ENCODE measurements at regions not wholly inside any gene's neighbourhood (a gene's known extent, or its start where the extent isn't known, plus 50 kb on each side); places are given as distances from the start of the nearest gene placed in this dataset.
"Not testable (repeated sequence)": the region's sequence is repeated elsewhere in the genome, so short reads cannot be mapped to it uniquely, and the experiment has no call there.

DNA sequence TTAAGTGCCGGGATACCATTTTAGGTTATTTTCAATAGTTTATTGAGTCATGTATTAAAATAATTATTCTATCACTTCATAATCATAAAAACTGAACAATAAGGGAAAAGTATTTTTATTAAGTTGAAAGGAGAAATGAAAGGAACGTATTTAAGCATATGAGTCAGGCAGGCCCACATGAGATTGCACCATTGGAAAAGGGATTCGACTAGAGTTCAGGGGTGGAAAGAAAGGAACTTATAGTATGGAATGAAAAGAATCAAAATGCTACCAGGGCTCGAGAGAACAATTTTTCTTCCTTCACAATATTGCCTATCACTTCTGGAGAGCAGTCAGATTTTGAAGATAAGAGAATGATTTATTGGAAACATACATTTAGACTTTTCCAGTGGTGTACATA is 516.5 kb upstream of the NETO1 start:
- H3K27ac ChIP-seq (ENCODE audit: low read length) = no peak overlapping the region
- H3K27me3 ChIP-seq (ENCODE audit: control insufficient read depth, insufficient read depth, low read length) = no peaks in the 10 kb centered on the region

GRCh38 chr18:73381699-73382036 is 513.9 kb upstream of the NETO1 start:
- H3K27me3 ChIP-seq (ENCODE audit: control insufficient read depth, insufficient read depth, low read length) = no peaks in the 10 kb centered on the region
- no peak overlapping the region for H3K27ac ChIP-seq (ENCODE audit: low read length)
- H3K9ac ChIP-seq (ENCODE audit: low read length) = no peak overlapping the region
- H3K36me3 ChIP-seq (ENCODE audit: control insufficient read depth, low read depth, low read length) = no peaks in the 10 kb centered on the region
- no peaks in the 10 kb centered on the region for H3K9me3 ChIP-seq (ENCODE audit: control insufficient read depth, low read depth, low read length)
- no peaks in the 10 kb centered on the region for H3K4me1 ChIP-seq (ENCODE audit: control insufficient read depth, low read depth, low read length)
- H3K4me3 ChIP-seq (ENCODE audit: low read length) = no peak overlapping the region

More for the DNA sequence above, 516.5 kb upstream of the NETO1 start:
- Histone ChIP-seq H3K9me3 (ENCODE audit: control insufficient read depth, low read depth, low read length) (no peaks in the 10 kb centered on the region), H3K4me1 (ENCODE audit: control insufficient read depth, low read depth, low read length) (no peaks in the 10 kb centered on the region), H3K4me3 (ENCODE audit: low read length) (no peak overlapping the region), H3K36me3 (ENCODE audit: control insufficient read depth, low read depth, low read length) (no peaks in the 10 kb centered on the region), H3K9ac (ENCODE audit: low read length) (no peak overlapping the region)

GRCh38 chr18:73381016-73381698 is 513.4 kb upstream of the NETO1 start:
- H3K9me3 ChIP-seq (ENCODE audit: control insufficient read depth, low read depth, low read length) = no peaks in the 10 kb centered on the region
- no peaks in the 10 kb centered on the region for H3K4me1 ChIP-seq (ENCODE audit: control insufficient read depth, low read depth, low read length)
- H3K27ac ChIP-seq (ENCODE audit: low read length) = no peak overlapping the region
- no peaks in the 10 kb centered on the region for H3K36me3 ChIP-seq (ENCODE audit: control insufficient read depth, low read depth, low read length)
- H3K4me3 ChIP-seq (ENCODE audit: low read length) = no peak overlapping the region
- H3K9ac ChIP-seq (ENCODE audit: low read length) = no peak overlapping the region
- no peaks in the 10 kb centered on the region for H3K27me3 ChIP-seq (ENCODE audit: control insufficient read depth, insufficient read depth, low read length)

DNA sequence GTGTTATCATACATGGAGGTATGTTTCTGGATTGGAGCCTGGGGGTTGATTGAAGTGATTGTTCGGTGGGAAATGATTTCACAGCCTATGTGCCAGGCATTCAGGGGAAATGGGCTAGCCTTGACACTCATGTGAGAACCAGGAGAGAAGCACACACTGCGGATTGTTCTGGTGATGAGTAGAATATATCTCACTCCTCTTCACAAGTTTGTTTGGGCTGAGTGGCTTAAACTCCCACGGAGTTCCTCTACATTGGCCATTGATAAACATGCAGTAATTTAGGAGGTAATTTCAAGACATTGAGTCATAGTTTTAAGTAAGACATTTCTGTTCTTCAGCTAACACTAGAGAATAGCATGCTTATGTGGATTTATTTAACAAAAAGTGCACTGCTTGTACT is 498.9 kb upstream of the NETO1 start:
- H3K9ac ChIP-seq (ENCODE audit: low read length) = no peak overlapping the region
- H3K4me1 ChIP-seq (ENCODE audit: control insufficient read depth, low read depth, low read length) = no peaks in the 10 kb centered on the region
- H3K9me3 ChIP-seq (ENCODE audit: control insufficient read depth, low read depth, low read length) = no peaks in the 10 kb centered on the region
- no peak overlapping the region for H3K4me3 ChIP-seq (ENCODE audit: low read length)
- H3K27me3 ChIP-seq (ENCODE audit: control insufficient read depth, insufficient read depth, low read length) = no peaks in the 10 kb centered on the region
- no peaks in the 10 kb centered on the region for H3K36me3 ChIP-seq (ENCODE audit: control insufficient read depth, low read depth, low read length)
- H3K27ac ChIP-seq (ENCODE audit: low read length) = no peak overlapping the region

- Histone ChIP-seq H3K4me1 (ENCODE audit: control insufficient read depth, low read depth, low read length) (no peaks in the 10 kb centered on the region), H3K9me3 (ENCODE audit: control insufficient read depth, low read depth, low read length) (no peaks in the 10 kb centered on the region), H3K4me3 (ENCODE audit: low read length) (no peak overlapping the region), H3K27ac (ENCODE audit: low read length) (no peak overlapping the region), H3K36me3 (ENCODE audit: control insufficient read depth, low read depth, low read length) (no peaks in the 10 kb centered on the region), H3K9ac (ENCODE audit: low read length) (no peak overlapping the region), H3K27me3 (ENCODE audit: control insufficient read depth, insufficient read depth, low read length) (no peaks in the 10 kb centered on the region)
Observed at GRCh38 chr18:73365018-73365417, 497.2 kb upstream of the NETO1 start.

DNA sequence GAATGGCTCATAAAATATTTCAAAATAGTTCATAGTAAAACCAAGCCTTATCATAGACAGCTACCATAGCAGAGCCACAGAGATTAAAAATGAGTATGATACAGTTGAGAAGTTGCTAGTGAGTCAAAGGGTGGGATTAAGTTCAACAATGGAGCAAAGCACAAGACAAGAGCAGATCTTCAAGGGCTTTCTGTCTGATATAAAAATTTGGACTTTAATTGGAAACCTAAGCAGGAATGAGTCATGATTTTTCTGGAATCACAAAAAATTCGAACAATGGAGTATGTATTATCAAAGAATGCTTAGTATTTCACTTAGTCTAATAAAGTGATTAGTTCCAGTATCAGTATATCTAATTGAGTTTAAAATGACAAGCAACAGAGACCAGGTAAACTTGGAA is 487.3 kb upstream of the NETO1 start:
- no peaks in the 10 kb centered on the region for H3K27me3 ChIP-seq (ENCODE audit: control insufficient read depth, insufficient read depth, low read length)
- H3K36me3 ChIP-seq (ENCODE audit: control insufficient read depth, low read depth, low read length) = no peaks in the 10 kb centered on the region
- no peaks in the 10 kb centered on the region for H3K4me1 ChIP-seq (ENCODE audit: control insufficient read depth, low read depth, low read length)
- no peak overlapping the region for H3K9ac ChIP-seq (ENCODE audit: low read length)
- H3K4me3 ChIP-seq (ENCODE audit: low read length) = no peak overlapping the region
- H3K9me3 ChIP-seq (ENCODE audit: control insufficient read depth, low read depth, low read length) = no peaks in the 10 kb centered on the region
- H3K27ac ChIP-seq (ENCODE audit: low read length) = no peak overlapping the region

- Histone ChIP-seq H3K36me3 (ENCODE audit: control insufficient read depth, low read depth, low read length) (no peaks in the 10 kb centered on the region), H3K27ac (ENCODE audit: low read length) (no peak overlapping the region), H3K9ac (ENCODE audit: low read length) (no peak overlapping the region), H3K4me3 (ENCODE audit: low read length) (no peak overlapping the region), H3K9me3 (ENCODE audit: control insufficient read depth, low read depth, low read length) (no peaks in the 10 kb centered on the region), H3K4me1 (ENCODE audit: control insufficient read depth, low read depth, low read length) (no peaks in the 10 kb centered on the region), H3K27me3 (ENCODE audit: control insufficient read depth, insufficient read depth, low read length) (no peaks in the 10 kb centered on the region)
Observed at GRCh38 chr18:73352546-73352945, 484.8 kb upstream of the NETO1 start.

- Histone ChIP-seq H3K27me3 (ENCODE audit: control insufficient read depth, insufficient read depth, low read length) (no peaks in the 10 kb centered on the region), H3K36me3 (ENCODE audit: control insufficient read depth, low read depth, low read length) (no peaks in the 10 kb centered on the region), H3K27ac (ENCODE audit: low read length) (no peak overlapping the region), H3K9me3 (ENCODE audit: control insufficient read depth, low read depth, low read length) (no peaks in the 10 kb centered on the region), H3K9ac (ENCODE audit: low read length) (no peak overlapping the region), H3K4me3 (ENCODE audit: low read length) (no peak overlapping the region), H3K4me1 (ENCODE audit: control insufficient read depth, low read depth, low read length) (no peaks in the 10 kb centered on the region)
Observed at GRCh38 chr18:73340135-73340977, 472.6 kb upstream of the NETO1 start.

DNA sequence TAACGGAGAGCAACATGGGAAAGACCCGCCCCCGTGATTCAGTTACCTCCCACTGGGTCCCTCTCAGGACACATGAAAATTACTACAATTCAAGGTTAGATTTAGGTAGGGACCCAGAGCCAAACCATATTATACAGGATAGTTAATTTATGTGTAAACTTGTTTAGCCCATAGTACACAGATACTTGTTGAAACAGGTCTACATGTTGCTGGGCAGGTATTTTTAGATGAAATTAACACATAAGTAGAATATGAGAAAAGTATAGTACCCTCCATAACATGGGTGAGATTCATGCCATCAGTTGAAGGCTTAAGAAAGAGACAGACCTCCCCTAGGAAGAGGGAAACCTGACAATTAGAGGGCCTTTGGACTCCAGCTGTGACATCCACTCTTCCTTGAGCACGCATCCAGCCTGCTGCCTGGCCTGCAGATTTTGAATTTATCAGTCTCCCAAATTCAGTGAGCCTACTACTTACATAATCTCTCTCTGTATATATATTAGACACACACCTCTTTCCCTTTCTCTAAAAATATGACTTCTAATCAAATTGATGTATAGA is 463.5 kb upstream of the NETO1 start:
- Histone ChIP-seq H3K27ac (ENCODE audit: low read length) (no peak overlapping the region), H3K4me1 (ENCODE audit: control insufficient read depth, low read depth, low read length) (peaks cover 3% of the 10 kb centered on the region), H3K27me3 (ENCODE audit: control insufficient read depth, insufficient read depth, low read length) (no peaks in the 10 kb centered on the region), H3K36me3 (ENCODE audit: control insufficient read depth, low read depth, low read length) (no peaks in the 10 kb centered on the region), H3K9me3 (ENCODE audit: control insufficient read depth, low read depth, low read length) (no peaks in the 10 kb centered on the region), H3K9ac (ENCODE audit: low read length) (no peak overlapping the region), H3K4me3 (ENCODE audit: low read length) (no peak overlapping the region)

- H3K27ac ChIP-seq (ENCODE audit: low read length); H3K27me3 ChIP-seq (ENCODE audit: control insufficient read depth, insufficient read depth, low read length); H3K9ac ChIP-seq (ENCODE audit: low read length); H3K36me3 ChIP-seq (ENCODE audit: control insufficient read depth, low read depth, low read length); H3K9me3 ChIP-seq (ENCODE audit: control insufficient read depth, low read depth, low read length); H3K4me3 ChIP-seq (ENCODE audit: low read length); H3K4me1 ChIP-seq (ENCODE audit: control insufficient read depth, low read depth, low read length): not testable (repeated sequence)
Observed at GRCh38 chr18:73330106-73330505, 462.3 kb upstream of the NETO1 start.

DNA sequence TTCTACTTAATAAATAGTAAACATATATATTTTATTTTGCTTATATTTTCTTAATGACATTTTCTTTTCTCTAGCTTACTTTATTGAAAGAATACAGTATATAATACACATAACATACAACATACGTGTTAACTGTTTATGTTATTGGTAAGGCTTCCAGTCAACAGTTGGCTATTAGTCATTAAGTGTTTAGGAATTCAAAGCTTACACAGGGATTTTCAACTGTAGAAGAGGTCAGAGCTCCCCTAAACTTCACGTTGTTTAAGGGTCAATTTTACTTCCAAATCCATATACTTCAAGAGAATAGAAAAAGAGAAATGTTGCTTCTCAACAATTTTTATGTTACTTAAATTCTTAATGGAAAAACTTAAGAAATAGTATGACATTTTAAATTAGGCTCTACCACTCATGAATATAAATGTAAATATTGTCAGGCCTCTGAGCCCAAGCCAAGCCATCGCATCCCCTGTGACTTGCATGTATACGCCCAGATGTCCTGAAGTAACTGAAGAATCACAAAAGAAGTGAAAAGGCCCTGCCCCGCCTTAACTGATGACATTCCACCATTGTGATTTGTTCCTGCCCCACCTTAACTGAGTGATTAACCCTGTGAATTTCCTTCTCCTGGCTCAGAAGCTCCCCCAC is 456.5 kb upstream of the NETO1 start:
- not testable (repeated sequence) for H3K27ac ChIP-seq (ENCODE audit: low read length); H3K9ac ChIP-seq (ENCODE audit: low read length); H3K4me3 ChIP-seq (ENCODE audit: low read length); H3K4me1 ChIP-seq (ENCODE audit: control insufficient read depth, low read depth, low read length); H3K9me3 ChIP-seq (ENCODE audit: control insufficient read depth, low read depth, low read length); H3K36me3 ChIP-seq (ENCODE audit: control insufficient read depth, low read depth, low read length); H3K27me3 ChIP-seq (ENCODE audit: control insufficient read depth, insufficient read depth, low read length)
